Peyer's patch (tissue), 4 donors: ENCODE measurements at regions not wholly inside any gene's neighbourhood (a gene's known extent, or its start where the extent isn't known, plus 50 kb on each side); places are given as distances from the start of the nearest gene placed in this dataset.

Source experiments
- DNase-seq, 3 donors: peaks; one replicate each; pipeline ENCODE4 v3.0.0-alpha.2; 2017 to 2019
- H3K27ac ChIP-seq, 4 donors: fragments of 200-600 bp; sonication (generic); one replicate each; pipeline ENCODE4 v1.5.1; 2016 to 2019
- H3K27me3 ChIP-seq, 2 donors: fragments of 200-600 bp; sonication (generic); one replicate each; pipeline ENCODE4 v1.5.1; 2019
- H3K36me3 ChIP-seq, 3 donors: fragments of 200-600 bp; sonication (generic); one replicate each; pipeline ENCODE4 v1.5.1; 2016 to 2019
- H3K4me1 ChIP-seq, 4 donors: fragments of 200-600 bp; sonication (generic); one replicate each; pipeline ENCODE4 v1.5.1; 2016 to 2019
- H3K4me3 ChIP-seq, 4 donors: fragments of 200-600 bp; sonication (generic); 1 replicate in 3 of 4; 2 replicates in 1 of 4; pipeline ENCODE4 v1.5.1; 2016 to 2019; ENCODE audit warnings: mild to moderate bottlenecking in 1 of 4
- H3K9me3 ChIP-seq, 4 donors: fragments of 200-600 bp; sonication (generic); one replicate each; pipeline ENCODE4 v1.5.1; 2016 to 2019; ENCODE audit warnings: mild to moderate bottlenecking in 1 of 4
- CTCF ChIP-seq, 6 experiments: fragments of 450-650 bp in 4 of 6; fragments of 200-600 bp in 2 of 6; sonication (generic) in 1 of 6; IDR thresholded peaks; one replicate each; pipeline ENCODE4 v1.5.1; 2017 to 2019; ENCODE audit warnings: antibody characterized with exemption in 6 of 6, mild to moderate bottlenecking in 3 of 6, moderate library complexity in 1 of 6
- POLR2A ChIP-seq, 2 donors: fragments of 450-650 bp; IDR thresholded peaks; one replicate each; pipeline ENCODE4 v1.5.1; 2017; ENCODE audit warnings: antibody characterized with exemption in 2 of 2, mild to moderate bottlenecking in 2 of 2, moderate library complexity in 2 of 2

- TF ChIP-seq POLR2A (IDR thresholded peaks at IDR 0.05) (no peak), CTCF (IDR thresholded peaks at IDR 0.05) (no peak)
- H3K36me3 ChIP-seq = no peaks in the 10 kb centered on the region
- H3K9me3 ChIP-seq = no peaks in the 10 kb centered on the region
Measured at GRCh38 chr2:185137700-185138099, 539.4 kb downstream of the ZNF804A start.

GRCh38 chr2:185142677-185143076 lies 544.3 kb downstream of the ZNF804A start:
- TF ChIP-seq POLR2A (IDR thresholded peaks at IDR 0.05) (no peak), CTCF (IDR thresholded peaks at IDR 0.05) (no peak)
- DNase-seq = no peak
- Histone ChIP-seq H3K36me3 (no peaks in the 10 kb centered on the region), H3K9me3 (no peaks in the 10 kb centered on the region), H3K4me1 (no peaks in the 10 kb centered on the region), H3K27ac (no peak overlapping the region), H3K27me3 (no peaks in the 10 kb centered on the region), H3K4me3 (no peak overlapping the region)

More at GRCh38 chr2:185137700-185138099, 539.4 kb downstream of the ZNF804A start:
- H3K27me3 ChIP-seq = no peaks in the 10 kb centered on the region
- H3K4me3 ChIP-seq = no peak overlapping the region
- no peaks in the 10 kb centered on the region for H3K4me1 ChIP-seq
- no peak overlapping the region for H3K27ac ChIP-seq
- no peak for DNase-seq

- Histone ChIP-seq H3K4me1 (no peaks in the 10 kb centered on the region), H3K27ac (no peak overlapping the region), H3K9me3 (no peaks in the 10 kb centered on the region), H3K36me3 (no peaks in the 10 kb centered on the region), H3K27me3 (no peaks in the 10 kb centered on the region), H3K4me3 (no peak overlapping the region)
- TF ChIP-seq POLR2A (IDR thresholded peaks at IDR 0.05) (no peak), CTCF (IDR thresholded peaks at IDR 0.05) (no peak)
- no peak for DNase-seq
Measured at GRCh38 chr2:185144159-185144919, 546.0 kb downstream of the ZNF804A start.

- Histone ChIP-seq H3K4me1 (no peaks in the 10 kb centered on the region), H3K27me3 (no peaks in the 10 kb centered on the region), H3K9me3 (no peaks in the 10 kb centered on the region), H3K27ac (no peak overlapping the region), H3K36me3 (no peaks in the 10 kb centered on the region), H3K4me3 (no peak overlapping the region)
- DNase-seq = no peak
- no peak for TF ChIP-seq CTCF (IDR thresholded peaks at IDR 0.05)
- TF ChIP-seq POLR2A (IDR thresholded peaks at IDR 0.05) = no peak
Measured at GRCh38 chr2:185145316-185146121, 547.2 kb downstream of the ZNF804A start.

GRCh38 chr2:185147361-185147760 lies 549.0 kb downstream of the ZNF804A start:
- no peaks in the 10 kb centered on the region for H3K9me3 ChIP-seq
- H3K4me3 ChIP-seq = no peak overlapping the region
- no peaks in the 10 kb centered on the region for H3K36me3 ChIP-seq
- DNase-seq = no peak
- TF ChIP-seq CTCF (IDR thresholded peaks at IDR 0.05) = no peak
- no peak for TF ChIP-seq POLR2A (IDR thresholded peaks at IDR 0.05)
- no peaks in the 10 kb centered on the region for H3K27me3 ChIP-seq
- H3K4me1 ChIP-seq = no peaks in the 10 kb centered on the region
- no peak overlapping the region for H3K27ac ChIP-seq
